ENCODE measurements at regions not wholly inside any gene's neighbourhood (a gene's known extent, or its start where the extent isn't known, plus 50 kb on each side); places are given as distances from the start of the nearest gene placed in this dataset.
A peak's percentile ranks its signal among the peaks of the same experiment; 100 is the strongest.
"Not testable (repeated sequence)": the region's sequence is repeated elsewhere in the genome, so short reads cannot be mapped to it uniquely, and the experiment has no call there.

DNA sequence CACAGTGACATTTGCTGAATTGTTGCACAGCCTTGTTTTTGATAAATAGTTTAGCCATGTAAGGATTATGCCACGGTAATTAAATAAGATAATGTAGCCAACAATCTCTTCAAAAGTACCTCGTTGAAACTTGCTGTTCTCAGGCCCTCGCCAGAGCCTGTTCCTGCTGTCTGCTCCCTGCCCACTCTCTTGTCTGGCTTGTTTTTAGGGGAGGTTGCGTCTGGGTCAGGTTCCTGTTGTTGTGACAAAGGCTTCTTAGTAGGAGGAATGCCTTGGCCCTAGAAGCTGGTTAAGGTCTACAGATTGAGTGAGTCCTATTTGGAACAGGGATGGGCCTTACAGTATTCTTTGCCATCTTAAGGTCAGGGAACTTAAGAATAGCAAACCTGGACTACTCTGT lies 294.0 kb upstream of the NOTCH2NLA start:
- not testable (repeated sequence) for H3K27me3 Mint-ChIP-seq (ENCODE audit: low read depth); ATAC-seq; H3K4me1 Mint-ChIP-seq (ENCODE audit: low read depth); H3K4me3 Mint-ChIP-seq; H3K36me3 Mint-ChIP-seq (ENCODE audit: insufficient read depth); H3K9me3 Mint-ChIP-seq; DNase-seq

DNA sequence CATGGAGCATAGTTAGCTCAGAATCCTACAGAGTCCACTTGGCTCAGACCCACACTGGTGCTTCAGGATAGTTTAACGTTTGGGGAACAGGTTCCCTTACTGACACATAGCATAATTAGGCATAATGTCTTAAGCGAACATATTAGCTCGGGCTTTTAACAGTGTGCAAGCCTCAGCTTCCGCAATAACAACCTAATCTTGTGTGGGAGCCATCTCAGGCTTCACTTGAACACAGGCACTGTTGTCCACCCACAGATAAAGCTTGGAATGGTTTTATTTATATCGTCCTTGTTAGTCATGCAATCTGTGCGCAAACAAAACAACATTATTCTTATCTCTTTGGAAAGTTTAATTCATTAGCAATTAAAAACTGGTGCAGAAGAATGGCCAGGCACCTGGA lies 293.5 kb upstream of the NOTCH2NLA start:
- H3K4me1 Mint-ChIP-seq (ENCODE audit: low read depth); DNase-seq; H3K9me3 Mint-ChIP-seq; ATAC-seq; H3K4me3 Mint-ChIP-seq; H3K36me3 Mint-ChIP-seq (ENCODE audit: insufficient read depth); H3K27me3 Mint-ChIP-seq (ENCODE audit: low read depth): not testable (repeated sequence)

DNA sequence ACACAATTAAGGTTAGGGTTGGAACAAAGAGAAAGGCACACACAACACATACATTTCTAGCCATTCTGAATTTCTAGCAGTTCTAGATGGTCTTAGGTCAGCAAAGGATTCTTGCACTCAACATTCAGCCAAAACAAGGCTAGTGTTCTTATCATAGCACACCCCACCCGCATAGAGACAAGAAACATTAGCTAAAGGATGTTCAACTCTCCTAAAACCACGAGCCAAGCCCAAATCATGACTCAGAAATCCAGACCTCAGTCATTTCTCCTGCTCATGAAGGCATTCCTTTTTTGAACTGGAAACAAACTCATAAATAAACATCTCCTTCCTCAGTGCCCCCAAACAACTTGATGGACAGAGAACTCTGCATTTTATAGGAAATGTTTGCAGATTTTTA lies 293.0 kb upstream of the NOTCH2NLA start:
- not testable (repeated sequence) for H3K4me1 Mint-ChIP-seq (ENCODE audit: low read depth); DNase-seq; H3K36me3 Mint-ChIP-seq (ENCODE audit: insufficient read depth); H3K9me3 Mint-ChIP-seq; H3K27me3 Mint-ChIP-seq (ENCODE audit: low read depth); H3K4me3 Mint-ChIP-seq; ATAC-seq

DNA sequence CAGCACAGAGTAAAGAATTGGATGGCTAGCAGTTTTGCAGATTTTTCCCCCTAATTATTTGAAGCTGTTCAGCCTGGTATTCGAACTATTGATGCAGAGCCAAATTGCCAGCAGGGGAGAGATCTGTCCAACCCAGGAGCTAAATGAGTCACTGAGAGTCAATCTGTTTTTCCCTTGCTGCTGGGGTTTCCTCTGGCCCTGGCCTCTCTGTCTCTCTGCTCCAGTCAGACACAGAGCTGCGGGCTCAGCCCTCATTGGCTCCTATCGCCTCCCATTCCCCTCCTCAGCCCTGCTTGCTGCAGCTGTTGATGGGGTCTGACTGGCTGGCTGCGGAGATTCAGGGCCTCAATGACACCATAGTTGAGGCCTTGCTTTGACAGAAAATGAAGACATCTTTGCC lies 284.9 kb upstream of the NOTCH2NLA start:
- not testable (repeated sequence) for ATAC-seq; H3K36me3 Mint-ChIP-seq (ENCODE audit: insufficient read depth); DNase-seq; H3K4me3 Mint-ChIP-seq; H3K4me1 Mint-ChIP-seq (ENCODE audit: low read depth); H3K27me3 Mint-ChIP-seq (ENCODE audit: low read depth); H3K9me3 Mint-ChIP-seq

DNA sequence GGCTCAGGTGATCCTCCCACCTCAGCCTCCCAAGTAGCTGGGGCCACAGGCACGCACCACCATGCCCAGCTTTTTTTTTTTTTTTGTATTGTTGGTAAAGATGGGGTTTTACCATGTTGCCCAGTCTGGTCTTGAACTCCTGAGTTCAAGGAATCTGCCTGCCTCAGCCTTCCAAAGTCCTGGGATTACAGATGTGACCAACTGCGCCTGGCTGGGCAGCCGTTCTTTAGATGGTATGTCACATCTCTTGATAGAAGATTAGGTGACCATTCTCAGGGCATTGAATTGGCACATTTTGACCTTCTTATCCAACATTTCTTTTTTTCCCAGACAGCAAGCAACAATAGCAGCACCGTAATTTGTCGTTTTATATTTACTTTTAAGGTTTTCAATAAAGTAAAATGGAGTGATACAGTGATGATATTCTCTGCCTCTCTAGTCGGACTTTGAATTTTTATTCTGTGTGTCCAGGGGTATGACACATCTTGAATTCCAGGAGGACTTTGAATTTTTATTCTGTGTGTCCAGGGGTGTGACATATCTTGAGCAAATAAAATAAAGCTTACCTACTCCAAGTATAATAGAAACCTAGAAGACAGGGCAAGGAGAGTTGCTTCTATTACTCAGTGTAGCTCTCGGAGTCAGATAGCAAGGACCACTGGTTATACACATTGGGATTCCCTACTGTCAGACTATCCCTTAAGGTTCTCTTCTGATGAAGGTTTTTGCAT lies 282.4 kb upstream of the NOTCH2NLA start:
- H3K36me3 Mint-ChIP-seq (ENCODE audit: insufficient read depth); ATAC-seq; H3K4me3 Mint-ChIP-seq; H3K9me3 Mint-ChIP-seq; H3K4me1 Mint-ChIP-seq (ENCODE audit: low read depth); DNase-seq; H3K27me3 Mint-ChIP-seq (ENCODE audit: low read depth): not testable (repeated sequence)

DNA sequence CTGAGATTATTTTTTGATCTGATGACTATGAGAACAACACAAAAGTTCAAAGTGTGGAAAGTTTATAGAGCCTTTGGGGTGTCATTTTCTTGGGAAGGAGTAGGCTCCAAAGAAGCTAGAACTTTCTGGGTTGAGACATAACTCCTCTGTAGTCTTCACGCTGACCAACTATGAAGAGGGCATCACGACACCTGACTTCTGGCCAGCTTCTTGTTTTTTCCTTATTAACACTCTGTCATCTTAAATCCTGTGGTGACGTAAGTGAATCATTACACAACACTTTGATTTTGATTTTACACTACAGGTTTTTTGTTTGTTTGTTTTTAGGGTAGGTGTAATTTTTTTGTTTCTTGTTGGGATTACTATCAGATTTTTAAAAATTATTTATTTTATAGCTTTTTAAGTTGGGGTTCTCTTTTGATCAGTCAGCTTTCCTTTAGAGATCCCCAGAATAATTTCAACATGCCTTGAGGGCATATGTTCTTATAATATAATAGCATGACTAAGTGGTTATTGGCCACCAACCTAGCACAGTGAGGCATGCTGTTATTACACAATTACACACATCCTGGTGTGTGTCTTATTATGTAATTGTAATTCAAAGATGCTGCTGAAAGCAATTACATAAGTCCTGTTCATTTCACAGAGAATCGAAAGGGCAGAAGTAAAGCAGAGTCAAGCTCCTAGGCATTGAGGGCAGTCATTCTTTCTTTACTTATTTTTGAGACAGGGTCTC lies 281.6 kb upstream of the NOTCH2NLA start:
- H3K27me3 Mint-ChIP-seq (ENCODE audit: low read depth); H3K9me3 Mint-ChIP-seq; DNase-seq; H3K4me3 Mint-ChIP-seq; H3K4me1 Mint-ChIP-seq (ENCODE audit: low read depth); H3K36me3 Mint-ChIP-seq (ENCODE audit: insufficient read depth); ATAC-seq: not testable (repeated sequence)

DNA sequence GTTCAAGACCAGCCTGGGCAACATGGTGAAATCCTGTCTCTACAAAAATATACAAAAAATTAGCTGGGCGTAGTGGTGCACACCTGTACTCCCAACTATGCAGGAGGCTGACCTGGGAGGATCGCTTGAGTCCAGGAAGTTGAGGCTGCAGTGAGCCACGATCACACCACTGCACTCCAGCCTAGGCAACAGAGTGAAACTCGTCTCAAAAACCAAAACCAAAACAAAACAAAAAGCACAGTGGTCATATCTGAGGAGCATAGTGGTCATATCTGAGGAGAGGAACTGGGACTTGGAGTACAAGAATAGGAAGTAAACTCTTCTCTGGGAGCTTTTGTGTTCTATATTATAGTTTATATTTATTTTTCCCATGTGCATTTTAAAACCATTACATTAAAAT lies 275.3 kb upstream of the NOTCH2NLA start:
- not testable (repeated sequence) for H3K4me3 Mint-ChIP-seq; H3K27me3 Mint-ChIP-seq (ENCODE audit: low read depth); H3K4me1 Mint-ChIP-seq (ENCODE audit: low read depth); DNase-seq; ATAC-seq; H3K36me3 Mint-ChIP-seq (ENCODE audit: insufficient read depth); H3K9me3 Mint-ChIP-seq

DNA sequence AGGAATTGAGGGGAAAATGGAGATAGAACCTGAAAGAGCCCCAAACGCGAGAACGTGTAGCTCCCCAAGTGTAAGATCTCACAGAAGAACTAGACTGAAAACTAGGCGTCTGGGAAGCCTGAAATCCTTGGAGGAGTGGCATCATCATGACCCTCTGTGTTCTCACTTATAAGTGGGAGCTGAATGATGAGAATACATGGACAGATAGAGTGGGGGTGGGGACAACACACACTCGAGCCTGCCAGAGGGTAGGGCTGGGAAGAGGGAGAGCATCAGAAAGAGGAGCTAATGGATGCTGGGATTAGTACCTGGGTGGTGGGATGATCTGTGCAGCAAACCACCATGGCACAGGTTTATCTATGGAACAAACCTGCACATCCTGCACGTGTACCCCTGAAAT lies 258.7 kb upstream of the NOTCH2NLA start:
- not testable (repeated sequence) for H3K4me1 Mint-ChIP-seq (ENCODE audit: low read depth); H3K4me3 Mint-ChIP-seq; H3K27me3 Mint-ChIP-seq (ENCODE audit: low read depth); H3K36me3 Mint-ChIP-seq (ENCODE audit: insufficient read depth); H3K9me3 Mint-ChIP-seq; ATAC-seq; DNase-seq

DNA sequence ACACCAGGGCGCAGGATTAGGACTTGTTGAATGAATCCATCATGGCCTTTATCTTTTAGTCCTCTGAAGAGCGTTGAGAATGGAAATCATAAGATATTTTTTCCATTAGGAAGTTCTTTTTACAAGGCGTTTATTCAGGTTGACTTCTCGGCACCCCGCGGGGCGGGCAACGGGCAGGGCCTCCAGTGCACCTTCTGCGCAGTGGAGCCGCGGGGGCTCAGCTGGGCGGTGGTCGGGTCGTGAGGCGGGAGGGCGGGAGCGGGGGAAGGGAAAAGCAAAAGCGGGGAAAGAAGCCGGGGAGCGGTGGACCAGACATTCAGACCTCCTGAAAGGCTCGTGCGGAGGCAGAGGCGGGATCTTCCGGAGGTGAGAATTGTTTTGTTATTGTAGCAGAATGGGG lies 258.3 kb upstream of the NOTCH2NLA start:
- not testable (repeated sequence) for H3K4me3 Mint-ChIP-seq; H3K36me3 Mint-ChIP-seq (ENCODE audit: insufficient read depth); H3K9me3 Mint-ChIP-seq; DNase-seq; ATAC-seq; H3K27me3 Mint-ChIP-seq (ENCODE audit: low read depth); H3K4me1 Mint-ChIP-seq (ENCODE audit: low read depth)

DNA sequence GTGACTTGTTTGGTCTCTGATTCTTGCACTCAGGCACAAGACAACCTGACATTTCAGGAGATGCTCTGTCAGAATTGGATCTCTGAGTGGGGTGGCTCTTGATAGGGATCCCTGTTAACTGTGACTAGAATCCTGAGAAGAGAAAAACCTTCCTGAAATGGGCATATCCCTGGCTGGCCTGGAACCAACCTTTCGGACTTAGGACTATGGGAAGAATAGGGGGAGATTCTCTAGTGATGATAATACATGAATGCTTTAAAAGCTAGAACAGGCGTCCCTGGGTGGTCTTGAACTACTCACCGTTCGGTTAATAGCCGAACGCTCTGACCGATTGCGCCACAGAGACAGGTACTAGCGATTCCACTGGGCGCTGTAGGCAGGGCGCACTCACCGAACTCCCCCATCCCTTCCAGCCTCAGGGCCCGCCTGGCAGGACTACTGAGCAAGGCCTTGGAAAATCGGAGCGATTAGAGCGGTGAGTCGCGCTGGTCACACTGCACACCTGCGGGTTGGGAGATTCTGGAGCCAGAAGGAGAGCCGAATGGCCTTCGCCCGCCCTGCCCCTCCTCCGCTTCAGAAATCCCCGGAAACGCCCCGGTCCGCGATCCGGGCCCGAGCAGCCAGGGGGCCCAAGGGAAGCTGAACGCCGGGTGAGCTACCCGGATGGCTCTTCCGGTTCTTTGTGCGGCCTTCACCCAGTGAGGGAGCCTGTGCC lies 257.6 kb upstream of the NOTCH2NLA start:
- not testable (repeated sequence) for H3K36me3 Mint-ChIP-seq (ENCODE audit: insufficient read depth); H3K4me3 Mint-ChIP-seq; DNase-seq; H3K4me1 Mint-ChIP-seq (ENCODE audit: low read depth); ATAC-seq; H3K9me3 Mint-ChIP-seq; H3K27me3 Mint-ChIP-seq (ENCODE audit: low read depth)

DNA sequence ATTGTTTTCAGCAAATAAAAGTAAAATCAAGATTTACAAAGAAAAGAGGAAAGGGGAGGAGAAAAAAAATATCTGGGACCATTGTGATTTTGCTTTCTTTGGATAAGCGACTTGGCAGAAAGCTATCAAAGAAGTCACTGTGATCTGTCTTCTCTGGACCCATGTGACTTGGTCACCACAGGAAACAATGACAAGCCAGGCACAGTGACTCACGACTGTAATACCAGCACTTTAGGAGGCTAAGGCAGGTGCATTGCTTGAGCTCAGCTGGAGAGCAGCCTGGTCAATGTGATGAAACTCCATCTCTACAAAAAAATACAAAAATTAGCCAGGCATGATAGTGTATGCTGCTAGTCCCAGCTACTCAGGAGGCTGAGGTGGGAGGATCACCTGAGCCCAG lies 255.4 kb upstream of the NOTCH2NLA start:
- not testable (repeated sequence) for H3K36me3 Mint-ChIP-seq (ENCODE audit: insufficient read depth); H3K4me3 Mint-ChIP-seq; H3K4me1 Mint-ChIP-seq (ENCODE audit: low read depth); DNase-seq; H3K27me3 Mint-ChIP-seq (ENCODE audit: low read depth); H3K9me3 Mint-ChIP-seq
- ATAC-seq: peak; percentile 95 to 96

DNA sequence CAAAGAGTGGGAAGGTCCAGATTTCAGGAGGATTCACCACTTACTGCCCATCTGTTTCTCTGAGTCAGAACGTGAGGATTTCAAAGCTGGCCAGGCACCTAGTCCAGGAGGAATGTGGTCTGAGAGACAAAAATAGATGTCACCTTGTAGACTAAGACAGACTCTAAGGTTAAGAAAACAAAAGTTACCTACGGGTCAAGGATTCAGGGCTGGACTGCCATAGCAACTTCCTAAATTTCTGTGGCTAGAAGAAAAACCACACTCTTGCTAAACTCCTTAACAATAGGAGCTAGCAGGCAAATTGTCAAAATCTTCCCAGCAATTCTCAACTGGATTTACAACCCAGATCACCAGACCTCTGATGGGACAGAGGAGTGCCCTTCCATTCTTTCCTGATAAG lies 250.4 kb upstream of the NOTCH2NLA start:
- not testable (repeated sequence) for H3K4me3 Mint-ChIP-seq; DNase-seq; H3K4me1 Mint-ChIP-seq (ENCODE audit: low read depth); ATAC-seq; H3K27me3 Mint-ChIP-seq (ENCODE audit: low read depth); H3K9me3 Mint-ChIP-seq; H3K36me3 Mint-ChIP-seq (ENCODE audit: insufficient read depth)

DNA sequence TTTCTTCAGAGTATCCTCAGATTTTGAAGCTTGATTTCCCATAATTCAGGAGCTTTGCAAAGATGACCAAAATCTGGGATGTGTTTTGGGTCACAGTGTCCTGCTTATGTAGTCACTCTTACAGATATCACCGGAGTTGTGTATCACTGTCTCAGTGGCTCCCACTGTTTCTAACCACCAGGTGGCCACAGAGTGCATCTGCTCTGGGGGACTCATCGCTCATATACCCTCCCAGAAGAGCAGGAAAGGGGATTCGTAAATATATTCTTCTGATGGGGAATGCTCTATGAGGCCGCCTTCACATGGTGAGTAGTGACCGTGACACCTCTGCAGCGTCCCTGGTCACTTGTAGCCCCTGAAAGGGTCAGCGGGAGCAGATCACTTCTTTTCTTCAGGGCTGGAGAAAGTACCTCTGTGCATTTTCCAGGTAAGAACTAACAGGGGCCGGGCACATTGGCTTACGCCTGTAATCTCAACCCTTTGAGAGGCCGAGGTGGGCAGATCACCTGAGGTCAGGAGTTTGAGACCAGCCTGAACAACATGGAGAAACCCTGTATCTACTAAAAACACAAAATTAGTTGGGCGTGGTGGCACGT lies 249.4 kb upstream of the NOTCH2NLA start:
- H3K4me3 Mint-ChIP-seq; H3K9me3 Mint-ChIP-seq; H3K36me3 Mint-ChIP-seq (ENCODE audit: insufficient read depth); H3K4me1 Mint-ChIP-seq (ENCODE audit: low read depth); H3K27me3 Mint-ChIP-seq (ENCODE audit: low read depth): not testable (repeated sequence)
- DNase-seq: peak; percentile 9
- peak; percentile 76 to 81 for ATAC-seq

DNA sequence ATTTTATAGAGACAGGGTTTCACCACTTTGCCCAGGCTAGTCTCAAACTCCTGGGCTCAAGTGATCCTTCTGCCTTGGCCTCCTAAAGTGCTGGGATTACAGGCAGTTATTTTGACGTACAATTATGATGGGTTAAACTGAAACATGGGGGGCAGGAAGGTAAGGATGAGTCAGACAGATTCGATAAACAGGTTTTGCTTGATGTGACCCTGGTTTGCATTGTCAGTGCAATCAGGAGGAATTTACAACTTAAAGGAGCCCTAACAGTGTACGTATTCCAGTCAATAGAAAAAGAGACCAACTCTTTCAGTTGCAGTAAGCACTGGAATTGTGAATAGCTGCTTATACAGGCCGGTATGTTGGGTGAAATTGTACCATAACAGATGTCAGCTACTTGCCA lies 246.3 kb upstream of the NOTCH2NLA start:
- not testable (repeated sequence) for H3K36me3 Mint-ChIP-seq (ENCODE audit: insufficient read depth); H3K27me3 Mint-ChIP-seq (ENCODE audit: low read depth); H3K4me1 Mint-ChIP-seq (ENCODE audit: low read depth); H3K9me3 Mint-ChIP-seq; DNase-seq; ATAC-seq; H3K4me3 Mint-ChIP-seq

Measured in activated T-cell treated with anti-CD3 and anti-CD28 coated beads, Interleukin-2, amount 50 U/mL, for 4 hours (primary cell).